Gastroesophageal sphincter (tissue), 4 donors: ENCODE measurements at regions not wholly inside any gene's neighbourhood (a gene's known extent, or its start where the extent isn't known, plus 50 kb on each side); places are given as distances from the start of the nearest gene placed in this dataset.

Experiments used
- ATAC-seq: fragments of 150-250 bp; one replicate; pipeline ENCODE4 v1.9.1; 2016; ENCODE audit warnings: mild to moderate bottlenecking, moderate library complexity
- H3K27ac ChIP-seq, 4 donors: fragments of 200-600 bp; sonication (generic) in 3 of 4; 1 replicate in 3 of 4; 2 replicates in 1 of 4; pipeline ENCODE4 v1.5.1; 2016 to 2019
- H3K27me3 ChIP-seq: fragments of 200-600 bp; sonication (generic); one replicate; pipeline ENCODE4 v1.5.1; 2019
- H3K36me3 ChIP-seq, 2 donors: fragments of 200-600 bp; sonication (generic); one replicate each; pipeline ENCODE4 v1.5.1; 2019; ENCODE audit warnings: control low read depth in 1 of 2
- H3K4me1 ChIP-seq, 3 donors: fragments of 200-600 bp; sonication (generic); 1 replicate in 2 of 3; 2 replicates in 1 of 3; pipeline ENCODE4 v1.5.1; 2016 to 2019; ENCODE audit warnings: control low read depth in 2 of 3
- H3K4me3 ChIP-seq, 2 donors: fragments of 200-600 bp; sonication (generic); one replicate each; pipeline ENCODE4 v1.5.1; 2019; ENCODE audit warnings: mild to moderate bottlenecking in 1 of 2, moderate library complexity in 1 of 2
- H3K9me3 ChIP-seq, 3 donors: fragments of 200-600 bp; sonication (generic); one replicate each; pipeline ENCODE4 v1.5.1; 2017 to 2019; ENCODE audit warnings: control low read depth in 2 of 3
- CTCF ChIP-seq, 4 experiments: fragments of 200-600 bp in 2 of 4; fragments of 450-650 bp in 2 of 4; sonication (generic) in 1 of 4; IDR thresholded peaks; one replicate each; pipeline ENCODE4 v1.5.1; 2017 to 2019; ENCODE audit warnings: antibody characterized with exemption in 4 of 4, mild to moderate bottlenecking in 2 of 4, moderate library complexity in 2 of 4
- EP300 ChIP-seq: sonication (generic); formaldehyde crosslinking; IDR thresholded peaks from one replicate; pipeline ENCODE4 v1.6.1; 2017; ENCODE audit warnings: antibody characterized with exemption, mild to moderate bottlenecking
- POLR2A ChIP-seq, 2 donors: fragments of 450-650 bp; IDR thresholded peaks; one replicate each; pipeline ENCODE4 v1.6.1; 2017; ENCODE audit warnings: antibody characterized with exemption in 2 of 2, mild to moderate bottlenecking in 2 of 2, moderate library complexity in 1 of 2
- POLR2AphosphoS5 ChIP-seq: sonication (generic); formaldehyde crosslinking; IDR thresholded peaks from one replicate; pipeline ENCODE4 v1.6.1; 2017; ENCODE audit warnings: antibody characterized with exemption
- WGBS, 2 donors: methylation state at CpG; one replicate each; pipeline ENCODE4 v1.1.5; 2018; ENCODE audit warnings: low coverage in 1 of 2; 5-methylcytosine and 5-hydroxymethylcytosine counted together

GRCh38 chr11:80632691-80633090 lies 1191.9 kb upstream of the TENM4 start:
- no peak for ATAC-seq
- H3K9me3 ChIP-seq: no peaks in the 10 kb centered on the region
- no peaks in the 10 kb centered on the region for H3K4me1 ChIP-seq
- no peaks in the 10 kb centered on the region for H3K27me3 ChIP-seq
- H3K36me3 ChIP-seq: no peaks in the 10 kb centered on the region
- H3K4me3 ChIP-seq: no peak overlapping the region
- TF ChIP-seq POLR2AphosphoS5: no peak
- no peak for TF ChIP-seq POLR2A (IDR thresholded peaks at IDR 0.05)
- no peak overlapping the region for H3K27ac ChIP-seq
- WGBS, 2 donors: 44 to 48% methylated on average over 4 of the region's 4 CpGs

- WGBS, 2 donors: 50 to 100% methylated on average over 2 of the region's 2 CpGs
- ATAC-seq: no peak
- Histone ChIP-seq H3K27me3 (no peaks in the 10 kb centered on the region), H3K4me3 (no peak overlapping the region), H3K36me3 (no peaks in the 10 kb centered on the region), H3K27ac (no peak overlapping the region), H3K4me1 (no peaks in the 10 kb centered on the region), H3K9me3 (no peaks in the 10 kb centered on the region)
- TF ChIP-seq EP300 (no peak), POLR2AphosphoS5 (no peak), POLR2A (IDR thresholded peaks at IDR 0.05) (no peak), CTCF (IDR thresholded peaks at IDR 0.05) (no peak)
Observed at GRCh38 chr11:80632156-80632555, 1191.3 kb upstream of the TENM4 start.

- H3K9me3 ChIP-seq: no peaks in the 10 kb centered on the region
- H3K27ac ChIP-seq: no peak overlapping the region
- no peak overlapping the region for H3K4me3 ChIP-seq
- no peak for ATAC-seq
- H3K27me3 ChIP-seq: no peaks in the 10 kb centered on the region
- no peaks in the 10 kb centered on the region for H3K4me1 ChIP-seq
- 72 to 80% methylated on average over 2 of the region's 2 CpGs for WGBS, 2 donors
- no peak for TF ChIP-seq EP300
- no peak for TF ChIP-seq CTCF (IDR thresholded peaks at IDR 0.05)
- TF ChIP-seq POLR2AphosphoS5: no peak
- TF ChIP-seq POLR2A (IDR thresholded peaks at IDR 0.05): no peak
- H3K36me3 ChIP-seq: no peaks in the 10 kb centered on the region
Observed at GRCh38 chr11:80629466-80629865, 1188.6 kb upstream of the TENM4 start.

GRCh38 chr11:80627364-80627763 lies 1186.5 kb upstream of the TENM4 start:
- ATAC-seq: no peak
- Histone ChIP-seq H3K36me3 (no peaks in the 10 kb centered on the region), H3K27me3 (no peaks in the 10 kb centered on the region), H3K4me1 (no peaks in the 10 kb centered on the region), H3K9me3 (no peaks in the 10 kb centered on the region), H3K27ac (no peak overlapping the region), H3K4me3 (no peak overlapping the region)
- 76 to 83% methylated on average over 1 of the region's 1 CpG for WGBS, 2 donors
- TF ChIP-seq CTCF (IDR thresholded peaks at IDR 0.05) (no peak), POLR2A (IDR thresholded peaks at IDR 0.05) (no peak)

GRCh38 chr11:80626721-80627120 lies 1185.9 kb upstream of the TENM4 start:
- no peak overlapping the region for H3K4me3 ChIP-seq
- 84 to 88% methylated on average over 4 of the region's 4 CpGs for WGBS, 2 donors
- H3K27me3 ChIP-seq: no peaks in the 10 kb centered on the region
- no peaks in the 10 kb centered on the region for H3K36me3 ChIP-seq
- no peak for ATAC-seq
- no peak for TF ChIP-seq POLR2AphosphoS5
- TF ChIP-seq EP300: no peak
- TF ChIP-seq POLR2A (IDR thresholded peaks at IDR 0.05): no peak
- no peak for TF ChIP-seq CTCF (IDR thresholded peaks at IDR 0.05)
- no peaks in the 10 kb centered on the region for H3K9me3 ChIP-seq
- H3K27ac ChIP-seq: no peak overlapping the region
- no peaks in the 10 kb centered on the region for H3K4me1 ChIP-seq

GRCh38 chr11:80625563-80625962 lies 1184.7 kb upstream of the TENM4 start:
- H3K4me1 ChIP-seq: no peaks in the 10 kb centered on the region
- no peaks in the 10 kb centered on the region for H3K27me3 ChIP-seq
- no peak overlapping the region for H3K4me3 ChIP-seq
- H3K36me3 ChIP-seq: no peaks in the 10 kb centered on the region
- H3K9me3 ChIP-seq: no peaks in the 10 kb centered on the region
- 48 to 53% methylated on average over 3 of the region's 3 CpGs for WGBS, 2 donors
- ATAC-seq: no peak
- H3K27ac ChIP-seq: no peak overlapping the region
- no peak for TF ChIP-seq CTCF (IDR thresholded peaks at IDR 0.05)
- TF ChIP-seq POLR2A (IDR thresholded peaks at IDR 0.05): no peak
- TF ChIP-seq POLR2AphosphoS5: no peak
- TF ChIP-seq EP300: no peak
